ENCODE measurements at regions not wholly inside any gene's neighbourhood (a gene's known extent, or its start where the extent isn't known, plus 50 kb on each side); places are given as distances from the start of the nearest gene placed in this dataset.

DNA sequence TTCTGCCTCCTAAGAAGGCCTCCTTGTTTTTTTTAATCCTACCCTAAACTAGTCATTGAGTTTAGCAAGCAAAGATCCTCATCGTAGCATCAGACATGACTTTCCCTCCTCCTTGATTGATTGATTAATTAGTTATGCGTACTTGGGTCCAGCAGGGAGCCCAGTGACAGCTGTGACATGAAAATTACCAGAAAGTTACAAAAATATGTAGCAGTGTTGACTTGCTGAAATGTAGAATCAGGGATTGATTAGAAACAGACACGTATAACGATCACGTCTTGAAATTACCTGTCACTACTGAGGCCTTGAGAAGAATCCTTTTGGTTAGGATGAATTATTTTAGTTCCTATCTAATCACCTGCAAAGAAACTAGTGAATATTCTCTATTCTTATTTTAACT is 167.4 kb upstream of the MPPED2 start:
- H3K36me3 ChIP-seq: no peaks in the 10 kb centered on the region
- H3K4me1 ChIP-seq: no peaks in the 10 kb centered on the region
- H3K27ac ChIP-seq: no peak overlapping the region
- 94 to 96% methylated on average over 5 of the region's 5 CpGs for WGBS, 2 donors
- no peak overlapping the region for H3K4me3 ChIP-seq
- ATAC-seq (ENCODE audit: low FRiP score in 2 of 2) (no peak), DNase-seq (no peak)
- H3K9me3 ChIP-seq: no peaks in the 10 kb centered on the region
- TF ChIP-seq, protein P1, sequence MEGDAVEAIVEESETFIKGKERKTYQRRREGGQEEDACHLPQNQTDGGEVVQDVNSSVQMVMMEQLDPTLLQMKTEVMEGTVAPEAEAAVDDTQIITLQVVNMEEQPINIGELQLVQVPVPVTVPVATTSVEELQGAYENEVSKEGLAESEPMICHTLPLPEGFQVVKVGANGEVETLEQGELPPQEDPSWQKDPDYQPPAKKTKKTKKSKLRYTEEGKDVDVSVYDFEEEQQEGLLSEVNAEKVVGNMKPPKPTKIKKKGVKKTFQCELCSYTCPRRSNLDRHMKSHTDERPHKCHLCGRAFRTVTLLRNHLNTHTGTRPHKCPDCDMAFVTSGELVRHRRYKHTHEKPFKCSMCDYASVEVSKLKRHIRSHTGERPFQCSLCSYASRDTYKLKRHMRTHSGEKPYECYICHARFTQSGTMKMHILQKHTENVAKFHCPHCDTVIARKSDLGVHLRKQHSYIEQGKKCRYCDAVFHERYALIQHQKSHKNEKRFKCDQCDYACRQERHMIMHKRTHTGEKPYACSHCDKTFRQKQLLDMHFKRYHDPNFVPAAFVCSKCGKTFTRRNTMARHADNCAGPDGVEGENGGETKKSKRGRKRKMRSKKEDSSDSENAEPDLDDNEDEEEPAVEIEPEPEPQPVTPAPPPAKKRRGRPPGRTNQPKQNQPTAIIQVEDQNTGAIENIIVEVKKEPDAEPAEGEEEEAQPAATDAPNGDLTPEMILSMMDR (IDR thresholded peaks at IDR 0.05): no peak
- no peak for TF ChIP-seq POLR2A (IDR thresholded peaks at IDR 0.05)
- TF ChIP-seq EP300 (IDR thresholded peaks at IDR 0.05): no peak
- TF ChIP-seq POLR2AphosphoS5 (IDR thresholded peaks at IDR 0.05): no peak
- H3K27me3 ChIP-seq: no peaks in the 10 kb centered on the region

DNA sequence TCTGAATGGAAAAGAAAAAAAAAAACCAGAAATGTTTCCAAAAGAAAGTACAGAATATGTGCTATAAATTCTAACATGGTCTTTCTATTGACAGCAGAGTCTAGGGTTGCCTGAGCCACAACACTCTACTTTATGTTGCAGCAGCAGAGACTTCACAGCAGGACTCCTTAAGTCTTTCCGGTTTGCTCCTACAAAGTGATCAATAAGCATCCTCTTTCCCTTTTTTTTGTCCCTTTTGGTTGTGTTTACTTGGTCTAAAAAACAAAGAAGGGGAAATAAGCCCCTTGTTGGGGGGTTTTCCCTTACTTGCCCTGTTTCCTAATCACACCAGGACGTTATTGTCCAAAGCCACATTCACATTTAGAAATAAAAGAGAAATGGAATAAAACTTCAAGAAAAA is 163.1 kb upstream of the MPPED2 start:
- ATAC-seq (ENCODE audit: low FRiP score in 2 of 2) (no peak), DNase-seq (no peak)
- TF ChIP-seq, protein P1 (IDR thresholded peaks at IDR 0.05): no peak
- TF ChIP-seq EP300 (IDR thresholded peaks at IDR 0.05) (no peak), POLR2A (IDR thresholded peaks at IDR 0.05) (no peak), POLR2AphosphoS5 (IDR thresholded peaks at IDR 0.05) (no peak)
- Histone ChIP-seq H3K4me3 (no peak overlapping the region), H3K36me3 (no peaks in the 10 kb centered on the region), H3K27ac (no peak overlapping the region), H3K4me1 (no peaks in the 10 kb centered on the region), H3K27me3 (no peaks in the 10 kb centered on the region), H3K9me3 (no peaks in the 10 kb centered on the region)
- WGBS, 2 donors: 48 to 60% methylated on average over 2 of the region's 2 CpGs

DNA sequence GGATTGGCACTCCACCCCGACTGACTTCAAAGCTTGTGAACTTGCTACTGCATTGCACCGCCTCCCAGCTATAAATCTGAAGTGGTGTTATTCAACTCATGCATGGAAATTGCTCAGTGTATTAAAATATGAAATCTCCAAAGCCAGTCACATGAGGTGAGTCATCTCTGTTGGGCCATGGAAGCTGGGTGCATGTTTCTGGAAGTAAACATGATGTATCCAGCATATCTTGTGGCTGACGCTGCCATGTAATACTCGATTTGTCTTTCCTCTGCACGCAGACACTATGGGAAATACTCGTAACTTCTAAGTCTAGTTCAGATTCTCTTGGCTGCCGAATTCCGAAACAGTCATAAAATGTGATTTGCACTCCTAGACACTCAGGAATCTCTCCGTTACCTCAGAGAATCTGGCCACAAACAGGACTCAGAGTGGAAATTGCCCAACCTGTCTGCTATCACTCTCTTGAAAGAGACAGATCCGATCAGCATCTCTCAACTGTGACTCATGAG is 154.9 kb upstream of the MPPED2 start:
- 83 to 88% methylated on average over 10 of the region's 10 CpGs for WGBS, 2 donors
- no peak for DNase-seq
- Histone ChIP-seq H3K4me1 (no peaks in the 10 kb centered on the region), H3K36me3 (no peaks in the 10 kb centered on the region), H3K27ac (no peak overlapping the region), H3K9me3 (no peaks in the 10 kb centered on the region), H3K27me3 (no peaks in the 10 kb centered on the region), H3K4me3 (no peak overlapping the region)
- no peak for TF ChIP-seq EP300 (IDR thresholded peaks at IDR 0.05)
- TF ChIP-seq, protein P1 (IDR thresholded peaks at IDR 0.05): no peak
- no peak for TF ChIP-seq POLR2AphosphoS5 (IDR thresholded peaks at IDR 0.05)
- TF ChIP-seq POLR2A (IDR thresholded peaks at IDR 0.05): no peak
- no peak for ATAC-seq (ENCODE audit: low FRiP score in 2 of 2)

DNA sequence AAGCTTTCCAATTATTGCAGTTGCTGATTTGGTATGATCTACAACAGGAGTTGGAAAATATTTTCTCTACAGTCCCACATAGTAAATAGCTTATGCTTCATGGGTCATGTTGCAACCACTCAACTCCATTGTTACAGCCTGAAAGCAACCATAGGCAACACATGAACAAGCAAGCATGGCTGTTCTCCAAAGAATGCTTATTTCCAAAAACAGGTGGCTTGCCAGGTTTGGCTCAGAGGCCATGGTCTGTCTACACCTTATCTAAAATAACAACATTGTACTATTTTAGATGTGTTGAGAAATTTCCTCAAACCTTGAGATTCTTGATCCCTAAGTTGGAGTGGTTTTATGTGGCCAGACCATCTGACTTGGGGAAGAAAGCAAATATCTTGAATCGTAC is 153.9 kb upstream of the MPPED2 start:
- no peak for TF ChIP-seq POLR2AphosphoS5 (IDR thresholded peaks at IDR 0.05)
- WGBS, 2 donors: 58 to 73% methylated on average over 1 of the region's 1 CpG

DNA sequence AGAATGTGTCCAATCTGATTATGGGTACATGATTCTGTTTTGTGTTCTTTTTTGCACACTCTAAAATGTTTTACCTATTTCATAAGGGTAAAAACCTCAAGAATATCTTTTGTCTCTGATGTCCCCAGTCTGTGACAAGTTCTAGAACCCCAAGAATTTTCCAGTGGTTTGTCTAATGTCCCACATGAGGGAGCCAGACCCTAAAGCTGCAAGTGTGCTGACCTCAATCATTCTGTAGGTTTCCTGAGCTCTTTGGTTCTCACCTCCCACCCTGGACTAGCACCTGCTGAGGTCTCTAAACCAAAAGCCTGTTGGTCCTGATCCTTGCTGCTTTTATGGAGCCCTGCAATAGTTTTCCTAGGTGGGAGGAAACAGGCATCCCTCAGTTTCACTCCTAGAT is 149.8 kb upstream of the MPPED2 start:
- TF ChIP-seq POLR2A (IDR thresholded peaks at IDR 0.05): no peak
- no peak for TF ChIP-seq POLR2AphosphoS5 (IDR thresholded peaks at IDR 0.05)
- TF ChIP-seq, protein P1 (IDR thresholded peaks at IDR 0.05): no peak
- TF ChIP-seq EP300 (IDR thresholded peaks at IDR 0.05): no peak
- Histone ChIP-seq H3K4me3 (no peak overlapping the region), H3K9me3 (no peaks in the 10 kb centered on the region), H3K4me1 (no peaks in the 10 kb centered on the region), H3K27me3 (no peaks in the 10 kb centered on the region), H3K27ac (no peak overlapping the region), H3K36me3 (no peaks in the 10 kb centered on the region)
- ATAC-seq (ENCODE audit: low FRiP score in 2 of 2) (no peak), DNase-seq (no peak)

More for the DNA sequence above, 153.9 kb upstream of the MPPED2 start:
- Histone ChIP-seq H3K36me3 (no peaks in the 10 kb centered on the region), H3K27ac (no peak overlapping the region), H3K4me1 (no peaks in the 10 kb centered on the region), H3K9me3 (no peaks in the 10 kb centered on the region), H3K27me3 (no peaks in the 10 kb centered on the region), H3K4me3 (no peak overlapping the region)
- DNase-seq (no peak), ATAC-seq (ENCODE audit: low FRiP score in 2 of 2) (no peak)
